CD4-positive, alpha-beta T cell treated with Interleukin-1 beta for 1 hour (primary cell): ENCODE measurements at regions not wholly inside any gene's neighbourhood (a gene's known extent, or its start where the extent isn't known, plus 50 kb on each side); places are given as distances from the start of the nearest gene placed in this dataset.

Experiments used
- DNase-seq, 2 donors: peaks; one replicate each; pipeline ENCODE4 v3.0.0-alpha.2; 2020 to 2022

DNA sequence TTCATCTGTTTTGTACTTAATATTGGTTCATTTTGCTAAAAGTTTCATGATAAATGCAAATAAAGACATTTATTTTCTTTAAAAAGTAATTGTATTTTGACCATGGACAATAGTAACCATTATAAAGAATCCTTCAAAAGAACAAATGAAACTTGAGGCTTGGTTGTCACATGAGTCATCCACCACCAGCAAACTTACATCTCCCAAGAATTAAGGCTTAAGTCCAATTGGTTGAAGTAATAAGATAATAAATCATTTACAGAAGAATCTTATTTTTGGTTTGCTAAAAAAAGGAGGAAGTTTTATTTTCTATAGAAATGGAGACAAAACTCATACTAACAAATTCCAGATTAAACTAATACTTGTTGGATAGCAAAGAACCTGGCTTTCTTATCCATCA, 84.8 kb upstream of the KITLG start:
- no peak for DNase-seq

DNA sequence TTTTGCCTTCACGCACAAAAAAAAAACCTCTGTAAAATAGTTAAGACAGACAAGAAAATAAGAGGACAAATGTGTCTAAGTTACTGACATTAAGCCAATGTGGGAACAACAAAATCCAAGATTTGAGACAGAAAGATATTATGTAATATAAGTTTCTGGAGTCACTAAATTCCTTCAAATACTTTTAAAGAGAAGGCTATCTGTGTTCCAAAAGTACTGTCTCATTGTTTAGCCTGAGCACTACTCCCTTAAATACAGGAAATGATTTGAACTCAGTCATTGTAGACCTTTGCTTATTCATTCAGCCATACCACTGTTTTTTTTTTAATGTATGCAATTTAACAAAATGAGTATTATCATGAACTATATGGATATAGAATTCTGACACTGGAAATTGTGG, 82.7 kb upstream of the KITLG start:
- no peak for DNase-seq

DNA sequence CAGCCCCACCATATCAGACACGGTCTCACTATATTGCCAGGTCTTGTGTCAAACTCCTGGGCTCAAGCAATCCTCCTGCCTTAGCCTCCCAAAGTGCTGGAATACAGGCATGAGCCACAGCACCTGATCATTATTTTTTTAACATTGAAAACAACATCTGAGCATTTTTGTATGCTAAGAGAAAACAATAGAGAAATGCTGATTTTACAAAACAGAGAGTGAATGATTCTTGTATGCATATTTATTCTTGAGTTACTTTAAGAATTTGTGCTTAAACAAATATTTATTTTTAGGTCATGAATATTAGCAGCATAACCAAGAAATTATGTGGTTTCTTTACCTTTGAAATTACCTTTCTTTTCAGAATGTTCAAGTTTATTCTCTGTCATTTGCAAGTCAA, 81.8 kb upstream of the KITLG start:
- no peak for DNase-seq

DNA sequence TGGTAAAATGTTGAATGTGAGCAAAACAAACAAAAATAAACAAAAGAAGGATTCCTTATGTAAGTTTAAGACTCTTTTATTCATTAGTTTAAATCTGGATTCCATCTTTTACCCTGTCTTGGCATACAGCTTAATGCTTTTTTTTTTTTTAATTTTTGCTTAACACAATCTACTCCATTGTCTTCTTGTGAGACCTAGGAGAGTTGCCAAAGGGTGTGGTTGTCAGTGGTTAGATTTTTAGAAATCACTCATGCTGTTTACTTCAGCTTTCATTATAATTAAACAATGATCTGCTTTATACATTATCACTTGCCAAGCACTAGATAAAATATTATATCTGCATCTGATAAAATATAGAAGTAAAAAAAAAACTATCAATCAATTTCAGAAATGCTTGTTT, 77.7 kb upstream of the KITLG start:
- no peak for DNase-seq

DNA sequence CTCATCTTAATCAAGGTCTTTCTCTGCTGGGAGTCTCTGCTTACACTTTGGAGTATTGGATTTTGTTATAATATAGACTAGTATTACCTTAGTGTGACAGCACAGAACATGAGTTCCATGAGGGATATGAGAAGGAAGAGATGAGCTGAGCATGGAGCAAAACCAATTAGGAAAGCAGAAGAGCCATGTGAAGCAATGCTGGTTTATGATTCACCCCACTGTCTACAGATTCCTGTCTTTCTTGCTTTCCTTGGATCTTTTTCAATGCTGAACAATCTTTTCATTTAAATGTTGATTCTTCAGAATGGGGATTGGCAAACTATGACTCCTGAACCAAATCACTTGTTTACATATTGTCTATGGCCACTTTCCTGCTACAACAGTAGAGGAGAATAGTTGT, 70.4 kb upstream of the KITLG start:
- DNase-seq: no peak

DNA sequence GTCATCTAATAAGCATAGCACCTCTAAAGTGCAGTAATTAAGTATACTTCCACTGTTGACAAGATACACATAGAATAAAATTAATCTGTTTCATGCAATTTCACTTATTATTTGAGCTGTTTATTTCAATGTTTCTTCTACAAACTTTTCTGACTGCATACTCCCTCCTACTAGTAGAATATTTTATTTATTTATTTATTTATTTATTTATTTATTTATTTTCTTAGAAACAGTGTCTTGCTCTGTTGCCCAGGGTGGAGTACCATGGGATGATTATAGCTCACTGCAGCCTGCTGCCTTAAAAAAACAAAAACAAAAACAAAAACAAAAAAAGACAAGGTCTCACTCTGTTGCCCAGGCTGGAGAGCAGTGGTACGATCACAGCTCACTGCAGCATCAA, 68.4 kb upstream of the KITLG start:
- DNase-seq: no peak

DNA sequence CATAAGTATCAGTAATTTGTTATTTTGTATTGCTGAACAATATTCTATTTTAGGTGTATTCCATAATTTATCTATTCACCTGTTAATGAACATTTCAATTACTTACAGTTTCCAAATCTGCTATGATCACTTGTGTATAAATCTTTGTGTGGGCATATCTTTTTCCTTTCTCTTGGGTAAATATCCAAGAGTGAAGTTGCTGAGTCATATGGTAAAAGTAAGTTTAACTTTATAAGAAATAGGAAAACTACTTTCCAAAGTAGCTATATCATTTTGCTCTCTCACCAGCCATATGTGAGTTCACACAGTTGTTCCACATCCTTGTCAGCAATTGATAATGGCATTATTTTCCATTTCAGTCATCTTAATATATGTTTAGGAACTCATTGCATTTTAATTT, 66.6 kb upstream of the KITLG start:
- DNase-seq: no peak

DNA sequence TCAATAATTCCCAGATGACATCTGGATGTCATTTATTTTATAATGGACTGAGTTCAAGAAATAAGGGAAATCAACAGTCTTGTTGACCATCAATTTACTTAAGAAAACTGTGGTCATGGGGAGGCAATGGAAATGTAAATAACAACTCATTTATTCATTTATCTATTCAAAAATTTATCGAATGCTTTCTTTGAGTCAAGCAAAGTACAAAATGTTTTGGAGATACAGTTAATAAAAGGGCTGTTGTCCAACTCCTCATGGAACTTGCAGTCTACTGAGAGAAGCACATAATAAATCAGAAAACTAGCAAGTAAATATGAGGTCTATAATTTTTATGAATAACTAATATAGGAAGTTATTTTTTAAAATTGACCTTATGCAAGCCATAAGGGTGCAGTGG, 65.5 kb upstream of the KITLG start:
- no peak for DNase-seq

DNA sequence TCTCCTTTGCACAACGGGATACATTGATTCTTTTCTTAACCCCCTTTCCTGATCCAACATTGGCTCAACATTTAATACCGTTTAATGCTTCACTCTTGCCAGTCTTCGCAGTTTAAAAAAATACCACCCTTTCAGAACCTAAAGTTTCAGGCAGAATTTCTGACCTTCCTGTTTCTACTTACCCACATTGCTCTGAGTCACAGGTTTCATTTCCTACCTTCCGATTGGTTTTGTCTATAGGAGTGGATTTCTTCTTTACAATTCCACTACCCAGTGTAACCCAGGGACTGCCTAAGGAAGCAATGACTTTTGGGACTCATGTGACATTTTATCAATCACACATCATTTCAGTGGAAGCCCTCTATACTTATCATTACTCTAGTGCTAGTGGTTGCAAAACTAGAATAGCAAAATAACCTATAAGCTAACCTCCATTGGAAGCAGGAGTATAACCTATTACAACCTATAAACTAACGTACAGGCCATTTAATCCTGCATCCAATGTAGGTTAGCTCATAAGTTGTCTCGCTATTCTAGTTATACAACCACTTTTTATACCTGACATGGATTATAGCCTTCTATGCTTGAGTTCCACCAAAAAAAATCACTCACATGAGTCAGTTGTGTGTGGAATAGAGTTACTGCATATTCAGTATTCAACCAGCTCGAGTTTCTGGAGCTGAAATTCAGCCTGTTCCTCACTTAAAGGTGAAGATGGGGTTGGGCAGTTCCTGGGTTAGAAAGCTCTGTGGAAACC, 64.9 kb upstream of the KITLG start:
- no peak for DNase-seq

DNA sequence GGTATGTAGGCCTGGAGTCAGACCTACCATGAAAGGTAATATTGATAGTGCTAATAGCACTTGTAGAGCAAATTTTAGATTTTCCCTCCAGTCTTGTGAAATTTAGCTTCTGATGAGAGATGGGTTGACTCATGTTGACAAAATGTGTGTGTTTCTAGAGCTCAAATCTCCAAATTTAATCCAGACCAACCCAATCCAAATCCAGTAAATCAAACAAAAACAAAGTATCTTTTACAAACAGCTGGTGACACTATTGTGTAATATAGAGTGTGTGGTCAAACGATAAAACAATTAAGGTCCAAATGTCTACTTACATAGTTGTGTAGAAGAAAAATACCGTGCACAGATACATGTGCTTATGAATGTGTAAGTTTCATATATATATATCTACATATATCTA, 63.4 kb upstream of the KITLG start:
- no peak for DNase-seq

DNA sequence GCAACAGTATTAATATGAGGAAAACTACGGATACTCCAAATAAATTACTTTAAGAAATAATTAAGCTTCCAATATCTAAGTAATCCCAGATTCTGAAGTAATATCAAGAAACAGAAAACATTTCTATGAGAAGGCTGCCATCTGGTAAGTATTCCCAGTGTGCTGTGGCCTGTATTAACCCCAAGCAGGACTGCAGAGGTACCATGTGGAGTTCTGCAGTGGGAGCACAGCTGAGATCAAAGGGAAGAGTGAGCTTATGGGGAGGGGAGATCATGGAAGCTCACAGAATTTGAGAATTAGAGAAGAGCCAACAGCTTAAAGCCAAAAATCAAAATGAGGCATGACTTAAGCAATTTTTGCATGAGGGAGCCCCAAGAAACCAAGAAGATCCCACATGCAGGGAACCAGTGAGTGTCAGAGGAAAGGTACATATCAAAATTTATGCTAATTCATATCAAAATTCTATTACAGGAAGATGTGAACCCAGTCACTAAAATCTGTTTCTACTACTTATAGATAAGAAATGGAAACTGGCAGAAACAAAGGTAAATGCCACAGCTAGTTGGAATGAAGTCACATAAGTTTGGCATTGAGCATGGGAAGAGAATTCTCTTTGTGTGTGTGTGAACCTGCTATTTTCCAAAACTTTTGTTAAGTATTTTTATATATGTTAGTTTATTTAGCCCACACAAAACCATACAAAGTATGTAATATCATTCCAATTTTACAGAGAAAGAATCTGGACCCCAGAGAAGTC, 62.6 kb upstream of the KITLG start:
- no peak for DNase-seq

DNA sequence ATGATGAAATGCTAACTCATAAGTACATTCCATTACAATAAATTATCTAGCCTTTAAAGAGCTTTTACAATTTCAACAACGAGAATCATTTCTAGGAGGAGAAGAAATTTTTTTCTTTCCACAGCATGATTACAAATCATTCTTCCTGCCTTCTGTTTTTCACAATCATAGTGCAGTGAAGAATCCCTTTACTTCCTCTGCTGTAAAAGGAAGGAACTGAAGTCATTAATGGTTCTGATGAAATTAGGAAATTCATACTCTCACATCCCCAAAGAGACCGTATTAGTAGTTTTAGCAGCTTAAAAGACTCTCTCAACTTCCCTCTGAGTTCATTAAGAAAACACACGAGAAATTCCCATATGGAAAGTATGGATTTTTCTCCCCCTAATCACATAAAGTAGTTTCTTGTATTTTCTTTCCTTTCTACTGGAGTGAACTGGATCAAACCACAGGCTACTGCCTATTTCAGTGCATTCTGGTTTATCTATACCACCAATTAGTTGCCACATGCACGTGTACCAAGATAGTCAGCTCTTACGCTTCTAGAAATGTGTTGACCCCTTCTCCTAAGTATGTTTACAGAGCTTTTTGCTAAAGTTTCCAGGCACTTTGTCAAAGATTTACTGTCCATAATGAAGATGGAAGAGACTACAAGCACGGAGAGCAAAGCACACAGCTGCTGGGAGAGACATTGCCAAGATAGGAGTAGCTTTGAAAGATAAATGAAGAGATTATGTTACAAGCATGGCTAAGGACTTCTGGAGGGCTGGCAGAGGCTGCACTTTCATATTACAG, 58.9 kb upstream of the KITLG start:
- DNase-seq: no peak

DNA sequence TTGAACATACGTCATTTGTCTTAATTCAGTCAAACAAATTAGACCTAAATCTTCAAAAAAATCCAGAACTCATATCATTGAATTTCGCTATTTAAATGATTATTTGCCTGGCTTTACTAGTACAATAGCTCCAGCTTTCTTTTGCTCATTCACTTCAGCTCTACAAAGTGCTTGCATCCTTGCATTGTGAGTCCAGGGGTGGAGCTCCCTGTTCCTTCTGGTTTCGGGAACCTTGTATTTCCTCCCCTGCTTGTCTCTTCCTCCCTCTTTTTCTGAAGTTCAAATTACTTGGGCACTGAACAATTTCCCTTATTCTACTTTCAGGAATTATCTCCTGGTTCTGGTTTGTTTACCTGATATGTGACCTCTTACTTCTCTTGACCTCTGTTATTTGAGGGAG, 58.1 kb upstream of the KITLG start:
- DNase-seq: no peak

DNA sequence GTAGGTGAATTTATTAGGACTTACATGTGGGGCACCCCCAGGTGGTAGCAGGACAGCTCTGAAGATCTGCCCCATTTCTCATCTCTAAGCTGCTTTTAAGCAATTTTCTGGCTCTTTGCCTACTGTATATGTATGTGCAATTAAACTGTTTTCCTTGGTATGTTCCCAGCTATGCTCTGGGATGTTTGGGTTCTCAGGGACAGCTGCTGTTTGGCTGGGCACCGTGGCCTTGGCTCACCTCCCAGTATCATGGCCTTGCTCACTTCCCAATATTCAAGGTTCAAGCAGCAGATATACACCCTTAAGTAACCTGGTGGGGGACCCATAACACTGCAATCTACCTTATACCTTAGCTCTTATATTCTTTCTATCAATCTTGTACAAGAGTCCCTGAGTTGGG, 53.7 kb upstream of the KITLG start:
- no peak for DNase-seq

DNA sequence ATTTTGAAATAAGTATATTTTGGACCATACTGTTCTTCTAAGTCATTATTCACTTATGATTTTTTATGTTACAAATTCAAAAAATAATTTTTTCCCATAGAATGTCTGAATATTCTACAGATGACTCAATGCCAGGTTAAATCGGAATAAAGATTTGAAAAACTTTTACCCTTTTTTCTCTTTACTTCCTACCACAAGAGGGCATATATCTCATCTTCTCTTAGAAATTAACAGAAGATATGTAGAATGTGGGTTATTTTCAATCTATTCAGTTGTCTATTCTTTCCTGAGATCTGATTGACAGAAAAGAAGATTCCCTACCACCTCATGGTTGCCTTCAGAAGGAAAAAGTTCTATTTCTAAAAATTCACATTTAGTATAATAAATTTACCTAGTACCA, 53.0 kb upstream of the KITLG start:
- DNase-seq: no peak

DNA sequence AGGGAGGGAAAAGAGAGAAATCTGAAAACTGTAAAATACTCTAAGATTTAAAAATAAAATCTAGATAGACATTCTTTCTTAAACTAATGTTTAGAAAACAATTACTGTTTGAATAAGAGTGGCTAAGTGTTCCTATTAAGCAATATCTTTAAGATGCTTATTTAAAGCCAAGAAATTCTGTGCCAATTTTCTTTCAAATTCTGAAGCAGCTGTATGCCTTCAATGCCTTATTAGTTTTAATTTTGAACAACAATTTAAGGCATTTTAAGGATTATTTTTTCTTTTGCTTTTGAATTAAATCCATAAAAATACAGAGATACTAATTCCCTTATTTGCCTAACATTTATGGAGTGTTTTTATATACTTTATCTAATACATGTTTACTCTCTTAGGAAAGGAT, 50.3 kb upstream of the KITLG start:
- no peak for DNase-seq
